K562 (cell line): ENCODE measurements at regions not wholly inside any gene's neighbourhood (a gene's known extent, or its start where the extent isn't known, plus 50 kb on each side); places are given as distances from the start of the nearest gene placed in this dataset.

Source experiments
- ATAC-seq: fragments of 200-7000 bp; cut with Tn5 transposase; 3 replicates; pipeline ENCODE4 v1.9.1; 2020; ENCODE audit warnings: moderate library complexity
- BruUV-seq: library from RNA; stranded (reverse); fragments of 400-500 nt; replicated peaks from 2 replicates; lab custom pipeline; 2021; lab: Mats Ljungman, UMichigan
- CTCF ChIA-PET: fragments of 300-600 bp; formaldehyde crosslinking; extraction: SDS; loops from one replicate; lab custom pipeline; 2021; ENCODE audit warnings: low intra/inter-chr PET ratio; lab: Yijun Ruan, JAX
- POLR2A ChIA-PET: fragments of 300-600, 350-650 bp; sonication (Branson Sonifier 250); formaldehyde crosslinking; extraction: SDS; loops from one replicate; lab custom pipeline; 2021; ENCODE audit warnings: antibody characterized with exemption, inconsistent platforms; lab: Yijun Ruan, JAX
- DNase-seq, 4 experiments: peaks; one replicate each; pipeline versions ENCODE4 v3.0.0 to v3.0.0-alpha.2; 2011 to 2018; ENCODE audit warnings: low spot score in 3 of 4, mixed read lengths in 3 of 4; ENCODE audit errors: extremely low read depth in 1 of 4
- FAIRE-seq: peaks from 2 replicates; lab custom pipeline; 2011; peaks lifted over from hg19 to GRCh38; lab: Jason Lieb, UNC
- H2AFZ ChIP-seq: 2 replicates; pipeline ENCODE4 v1.6.0; 2011; ENCODE audit warnings: low read depth, low read length, control low read depth, inconsistent platforms
- H3K27ac ChIP-seq: fragments of 200-600 bp; 3 replicates; pipeline ENCODE4 v1.8.0; 2011; ENCODE audit warnings: low read depth, mild to moderate bottlenecking, control low read depth, inconsistent platforms, low read length, moderate library complexity, mixed read lengths; ENCODE audit errors: extremely low read depth
- H3K27me3 ChIP-seq, 2 experiments: fragments of 300-600 bp in 1 of 2; 2 replicates in 1 of 2; 3 replicates in 1 of 2; pipeline versions ENCODE4 v1.6.0 to v1.8.0; 2011; ENCODE audit warnings: inconsistent platforms in 2 of 2, low read length in 2 of 2, mild to moderate bottlenecking in 1 of 2, mixed read lengths in 1 of 2, moderate library complexity in 1 of 2; ENCODE audit not compliant: control insufficient read depth in 2 of 2, insufficient read depth in 2 of 2
- H3K36me3 ChIP-seq: fragments of 300-600 bp; 3 replicates; pipeline ENCODE4 v1.8.0; 2011; ENCODE audit warnings: mild to moderate bottlenecking, low read length, inconsistent platforms; ENCODE audit not compliant: control insufficient read depth, insufficient read depth
- H3K4me1 ChIP-seq, 2 experiments: fragments of 200-600 bp in 1 of 2; replicated peaks in 1 of 2; 2 replicates in 1 of 2; 3 replicates in 1 of 2; pipeline versions ENCODE4 v1.5.1 to v1.8.0; 2011; ENCODE audit warnings: inconsistent platforms in 2 of 2, low read length in 2 of 2, mild to moderate bottlenecking in 1 of 2, mixed read lengths in 1 of 2, moderate library complexity in 1 of 2; ENCODE audit not compliant: control insufficient read depth in 2 of 2, insufficient read depth in 2 of 2
- H3K4me2 ChIP-seq: 2 replicates; pipeline ENCODE4 v1.6.1; 2011; ENCODE audit warnings: low read length, control low read depth, inconsistent platforms, mixed read lengths; ENCODE audit not compliant: insufficient read depth
- H3K4me3 ChIP-seq: fragments of 200-600 bp; sonication (generic), shearing (Covaris generic); 2 replicates; pipeline ENCODE4 v1.5.1; 2016; ENCODE audit warnings: control low read depth, inconsistent platforms
- H3K79me2 ChIP-seq: fragments of 200-600 bp; 3 replicates; pipeline ENCODE4 v1.8.0; 2011; ENCODE audit warnings: low read length, inconsistent platforms; ENCODE audit not compliant: control insufficient read depth, insufficient read depth
- H3K9ac ChIP-seq, 2 experiments: 2 replicates each; pipeline versions ENCODE4 v1.6.0 to v1.6.1; 2011; ENCODE audit warnings: low read depth in 2 of 2, low read length in 2 of 2, control low read depth in 1 of 2, inconsistent platforms in 1 of 2, mild to moderate bottlenecking in 1 of 2, mixed read lengths in 1 of 2; ENCODE audit not compliant: insufficient read depth in 1 of 2
- H3K9me1 ChIP-seq: one replicate; pipeline ENCODE4 v1.6.0; 2011; ENCODE audit warnings: inconsistent platforms, mild to moderate bottlenecking, low read length, moderate library complexity; ENCODE audit not compliant: control insufficient read depth, insufficient read depth
- H3K9me3 ChIP-seq: replicated peaks from 2 replicates; pipeline ENCODE4 v1.5.1; 2011; ENCODE audit warnings: low read depth, low read length, inconsistent platforms; ENCODE audit not compliant: control insufficient read depth, insufficient read depth
- H4K20me1 ChIP-seq: replicated peaks from 2 replicates; pipeline ENCODE4 v1.6.1; 2011; ENCODE audit warnings: low read length, inconsistent platforms, mixed read lengths; ENCODE audit not compliant: control insufficient read depth, insufficient read depth
- POLR2B ChIP-seq: fragments of 450-650 bp; IDR thresholded peaks from 2 replicates; pipeline ENCODE4 v1.6.1; 2018; ENCODE audit warnings: low read depth; ENCODE audit not compliant: partially characterized antibody
- ZBTB17 ChIP-seq: fragments of 450-650 bp; formaldehyde crosslinking; IDR thresholded peaks from 2 replicates; pipeline ENCODE4 v1.4.0; 2020; ENCODE audit warnings: mild to moderate bottlenecking
- ZNF12 ChIP-seq: sonication (generic); formaldehyde crosslinking; IDR thresholded peaks from 2 replicates; pipeline ENCODE4 v1.4.0; 2020; ENCODE audit warnings: mild to moderate bottlenecking, missing genetic modification reagents
- ZNF23 ChIP-seq: fragments of 250-450 bp; sonication (Bioruptor Pico); IDR thresholded peaks from 2 replicates; pipeline ENCODE4 v1.4.0; 2020; ENCODE audit warnings: mild to moderate bottlenecking
- ZNF274 ChIP-seq: IDR thresholded peaks from 2 replicates; pipeline ENCODE4 v1.6.1; 2011; ENCODE audit warnings: low read depth, mild to moderate bottlenecking, low read length, moderate library complexity, borderline replicate concordance
- WGBS: fragments of 100-300 bp; shearing (Covaris generic); methylation state at CpG from one replicate; pipeline ENCODE4 v1.1.6; 2016; ENCODE audit warnings: low coverage, mixed read lengths; ENCODE audit not compliant: insufficient coverage; ENCODE audit errors: missing lambda C conversion rate; 5-methylcytosine and 5-hydroxymethylcytosine counted together
- in situ Hi-C: fragments of 300-500 bp; cut with MboI; formaldehyde crosslinking; loops from 4 replicates; pipeline ENCODE4 v1.15.0; 2018; ENCODE audit warnings: inconsistent platforms, mixed read lengths
- intact Hi-C: fragments of 100-400 bp; cut with micrococcal nuclease; formaldehyde crosslinking; loops from 2 replicates; pipeline ENCODE4 v1.14.2; 2022
- TF ChIP-seq, protein P1 (sequence below): fragments of 450-650 bp; IDR thresholded peaks from 2 replicates; pipeline ENCODE4 v1.6.1; 2016; ENCODE audit warnings: antibody characterized with exemption

DNA sequence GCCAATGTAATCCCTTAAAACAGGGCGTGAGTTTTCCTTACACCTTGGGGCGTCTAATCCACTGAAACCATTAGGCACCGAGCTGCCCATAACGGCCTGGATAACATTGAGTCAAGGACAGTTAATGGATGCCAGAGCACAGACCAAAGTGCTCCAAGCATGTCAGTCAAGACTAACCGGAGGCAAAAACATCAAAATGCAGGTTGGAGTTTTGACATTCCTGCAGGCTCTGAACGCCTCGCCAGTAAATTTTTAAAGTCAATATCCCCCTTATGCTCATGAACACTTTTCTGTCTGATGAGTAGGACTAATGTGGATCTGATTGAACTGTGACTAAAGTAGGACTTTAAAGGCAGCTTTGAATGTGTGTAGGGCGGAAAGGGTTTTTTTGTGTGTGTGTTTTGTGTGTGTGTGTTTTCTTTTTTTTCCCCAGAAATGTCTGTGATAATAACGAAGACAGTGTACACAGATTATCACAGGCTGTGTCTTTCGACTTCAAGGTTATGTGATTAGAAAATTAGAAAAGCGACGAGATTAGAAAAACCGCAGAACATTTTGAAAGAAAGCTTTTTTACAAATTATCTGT lies 194.2 kb upstream of the PROX1 start:
- Histone ChIP-seq H3K4me1 (no peaks in the 10 kb centered on the region), H3K9me1 (no peaks in the 10 kb centered on the region), H4K20me1 (no peaks in the 10 kb centered on the region), H3K9me3 (no peaks in the 10 kb centered on the region), H3K27me3 (peaks cover 4 to 7% of the 10 kb centered on the region in 2 experiments), H3K4me2 (no peak overlapping the region), H3K9ac (no peak overlapping the region), H3K79me2 (no peaks in the 10 kb centered on the region), H3K4me3 (no peak overlapping the region), H3K36me3 (no peaks in the 10 kb centered on the region), H2AFZ (no peak overlapping the region), H3K27ac (no peak overlapping the region)
- WGBS, result under 1% methylated on average over 13 of the region's 13 CpGs
- FAIRE-seq (peak; percentile 15), ATAC-seq (no peak), DNase-seq (no peak)
- POLR2A ChIA-PET, result no interaction called here
- CTCF ChIA-PET, result no interaction called here
- in situ Hi-C loops (no loop called here), intact Hi-C loops (no loop called here)
- no TSS peak for BruUV-seq
- no peak for TF ChIP-seq POLR2B
- TF ChIP-seq ZNF23, result no peak
- TF ChIP-seq, protein P1, sequence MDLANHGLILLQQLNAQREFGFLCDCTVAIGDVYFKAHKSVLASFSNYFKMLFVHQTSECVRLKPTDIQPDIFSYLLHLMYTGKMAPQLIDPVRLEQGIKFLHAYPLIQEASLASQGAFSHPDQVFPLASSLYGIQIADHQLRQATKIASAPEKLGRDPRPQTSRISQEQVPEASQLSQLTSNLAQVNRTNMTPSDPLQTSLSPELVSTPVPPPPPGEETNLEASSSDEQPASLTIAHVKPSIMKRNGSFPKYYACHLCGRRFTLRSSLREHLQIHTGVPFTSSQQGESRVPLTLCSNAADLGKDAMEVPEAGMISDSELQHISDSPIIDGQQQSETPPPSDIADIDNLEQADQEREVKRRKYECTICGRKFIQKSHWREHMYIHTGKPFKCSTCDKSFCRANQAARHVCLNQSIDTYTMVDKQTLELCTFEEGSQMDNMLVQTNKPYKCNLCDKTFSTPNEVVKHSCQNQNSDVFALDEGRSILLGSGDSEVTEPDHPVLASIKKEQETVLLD, result no peak
- no peak for TF ChIP-seq ZNF12 (CRISPR knock-in tag)
- TF ChIP-seq ZNF274, result no peak
- TF ChIP-seq ZBTB17 (CRISPR knock-in tag), result peak; percentile 64; the same call in 1 of the 2 replicates
